ENCODE measurements at regions not wholly inside any gene's neighbourhood (a gene's known extent, or its start where the extent isn't known, plus 50 kb on each side); places are given as distances from the start of the nearest gene placed in this dataset.

DNA sequence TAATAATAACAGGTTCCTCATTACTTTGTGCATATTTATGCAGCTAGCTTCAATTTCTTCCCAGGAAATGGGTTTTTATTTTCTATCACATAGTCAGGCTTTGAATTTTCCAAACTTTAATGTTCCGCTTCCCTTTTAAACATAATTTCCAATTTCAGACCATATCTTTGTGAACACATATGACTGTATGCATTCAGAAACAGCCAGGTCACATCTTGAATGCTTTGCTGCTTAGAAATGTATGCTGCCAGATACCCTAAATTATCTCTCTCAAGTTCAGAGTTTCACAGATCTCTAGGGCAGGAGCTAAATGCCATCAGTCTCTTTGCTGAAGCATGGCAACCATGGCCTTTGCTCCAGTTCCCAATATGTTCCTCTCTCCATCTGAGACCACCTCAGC lies 2203.8 kb downstream of the LRRC4C start:
- Histone ChIP-seq H3K4me1 (ENCODE audit: control insufficient read depth, insufficient read depth, low read length) (no peaks in the 10 kb centered on the region), H3K27me3 (ENCODE audit: control insufficient read depth, insufficient read depth, low read length) (no peaks in the 10 kb centered on the region), H3K9ac (ENCODE audit: low read length) (no peak overlapping the region), H3K36me3 (ENCODE audit: control insufficient read depth, insufficient read depth, low read length) (no peaks in the 10 kb centered on the region), H3K4me3 (ENCODE audit: low read length) (no peak overlapping the region), H3K27ac (ENCODE audit: low read depth, low read length) (no peak overlapping the region)

GRCh38 chr11:39249566-39250365 lies 2209.7 kb downstream of the LRRC4C start:
- Histone ChIP-seq H3K9ac (ENCODE audit: low read length) (no peak overlapping the region), H3K4me1 (ENCODE audit: control insufficient read depth, insufficient read depth, low read length) (no peaks in the 10 kb centered on the region), H3K4me3 (ENCODE audit: low read length) (no peak overlapping the region), H3K27me3 (ENCODE audit: control insufficient read depth, insufficient read depth, low read length) (no peaks in the 10 kb centered on the region), H3K36me3 (ENCODE audit: control insufficient read depth, insufficient read depth, low read length) (no peaks in the 10 kb centered on the region), H3K27ac (ENCODE audit: low read depth, low read length) (no peak overlapping the region)

DNA sequence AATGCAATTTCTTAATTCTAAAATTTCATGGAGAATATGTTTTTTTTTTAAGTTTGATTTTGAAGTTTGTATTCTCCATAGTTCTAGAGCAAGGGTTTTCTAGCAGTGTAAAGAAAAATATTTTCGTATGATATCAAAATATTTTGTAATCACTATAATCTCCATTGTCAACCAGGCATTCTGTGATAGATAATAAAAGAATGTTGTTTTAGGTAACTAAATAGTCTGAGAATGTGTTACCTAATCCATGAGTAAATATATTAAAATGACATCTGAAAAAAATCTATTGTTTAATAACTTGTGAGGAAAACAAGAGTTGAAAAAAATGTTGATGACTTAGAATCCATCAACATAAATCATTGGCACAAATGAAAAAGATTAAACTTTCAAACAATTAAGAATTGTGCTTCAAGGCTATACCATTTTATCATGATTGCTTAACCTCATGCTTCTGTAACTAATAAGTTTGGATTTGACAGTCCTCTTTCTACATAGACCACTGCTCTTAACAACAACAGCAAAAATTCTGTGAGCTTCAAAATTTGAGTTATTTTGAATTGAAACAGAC lies 2211.8 kb downstream of the LRRC4C start:
- Histone ChIP-seq H3K4me1 (ENCODE audit: control insufficient read depth, insufficient read depth, low read length) (no peaks in the 10 kb centered on the region), H3K4me3 (ENCODE audit: low read length) (no peak overlapping the region), H3K36me3 (ENCODE audit: control insufficient read depth, insufficient read depth, low read length) (no peaks in the 10 kb centered on the region), H3K9ac (ENCODE audit: low read length) (no peak overlapping the region), H3K27ac (ENCODE audit: low read depth, low read length) (no peak overlapping the region), H3K27me3 (ENCODE audit: control insufficient read depth, insufficient read depth, low read length) (no peaks in the 10 kb centered on the region)

- Histone ChIP-seq H3K9ac (ENCODE audit: low read length) (no peak overlapping the region), H3K27me3 (ENCODE audit: control insufficient read depth, insufficient read depth, low read length) (no peaks in the 10 kb centered on the region), H3K4me1 (ENCODE audit: control insufficient read depth, insufficient read depth, low read length) (no peaks in the 10 kb centered on the region), H3K36me3 (ENCODE audit: control insufficient read depth, insufficient read depth, low read length) (no peaks in the 10 kb centered on the region), H3K4me3 (ENCODE audit: low read length) (no peak overlapping the region), H3K27ac (ENCODE audit: low read depth, low read length) (no peak overlapping the region)
Measured at GRCh38 chr11:39239553-39239952, 2219.9 kb downstream of the LRRC4C start.

- Histone ChIP-seq H3K4me3 (ENCODE audit: low read length) (no peak overlapping the region), H3K4me1 (ENCODE audit: control insufficient read depth, insufficient read depth, low read length) (no peaks in the 10 kb centered on the region), H3K27ac (ENCODE audit: low read depth, low read length) (no peak overlapping the region), H3K36me3 (ENCODE audit: control insufficient read depth, insufficient read depth, low read length) (no peaks in the 10 kb centered on the region), H3K9ac (ENCODE audit: low read length) (no peak overlapping the region), H3K27me3 (ENCODE audit: control insufficient read depth, insufficient read depth, low read length) (no peaks in the 10 kb centered on the region)
Measured at GRCh38 chr11:39236916-39237315, 2222.5 kb downstream of the LRRC4C start.

DNA sequence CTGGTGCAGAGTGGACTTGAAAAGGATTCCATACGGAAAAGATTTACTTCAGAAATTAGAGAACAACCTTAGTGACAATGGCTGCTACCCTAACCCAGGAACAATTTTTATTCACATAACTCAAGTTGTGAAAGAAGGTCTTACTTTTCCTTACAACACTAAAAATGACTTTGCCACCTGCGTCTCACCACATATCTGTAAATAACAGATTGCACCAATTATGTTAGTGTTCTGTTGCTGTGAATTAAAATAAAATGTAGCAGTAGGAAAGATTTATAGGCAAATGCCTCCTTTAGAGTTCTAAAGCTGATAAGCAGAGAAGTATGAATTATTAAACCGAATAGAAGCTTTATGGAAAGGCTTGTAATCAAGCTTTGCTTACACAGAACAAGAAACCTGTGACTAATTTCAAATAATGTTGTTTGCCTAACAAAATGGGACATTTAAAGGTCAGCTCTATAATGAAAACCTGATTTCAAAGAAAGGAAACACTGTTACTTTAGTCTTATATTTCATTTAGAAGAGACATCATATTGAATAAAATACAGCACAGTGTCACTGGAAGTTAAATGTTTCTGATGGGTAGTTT lies 2237.8 kb downstream of the LRRC4C start:
- no peak overlapping the region for H3K27ac ChIP-seq (ENCODE audit: low read depth, low read length)

GRCh38 chr11:39220501-39221230 lies 2238.8 kb downstream of the LRRC4C start:
- H3K36me3 ChIP-seq (ENCODE audit: control insufficient read depth, insufficient read depth, low read length): no peaks in the 10 kb centered on the region
- no peak overlapping the region for H3K27ac ChIP-seq (ENCODE audit: low read depth, low read length)
- H3K4me1 ChIP-seq (ENCODE audit: control insufficient read depth, insufficient read depth, low read length): no peaks in the 10 kb centered on the region
- no peak overlapping the region for H3K4me3 ChIP-seq (ENCODE audit: low read length)
- H3K9ac ChIP-seq (ENCODE audit: low read length): no peak overlapping the region
- no peaks in the 10 kb centered on the region for H3K27me3 ChIP-seq (ENCODE audit: control insufficient read depth, insufficient read depth, low read length)

More for the DNA sequence above, 2237.8 kb downstream of the LRRC4C start:
- Histone ChIP-seq H3K4me3 (ENCODE audit: low read length) (no peak overlapping the region), H3K9ac (ENCODE audit: low read length) (no peak overlapping the region), H3K36me3 (ENCODE audit: control insufficient read depth, insufficient read depth, low read length) (no peaks in the 10 kb centered on the region), H3K27me3 (ENCODE audit: control insufficient read depth, insufficient read depth, low read length) (no peaks in the 10 kb centered on the region), H3K4me1 (ENCODE audit: control insufficient read depth, insufficient read depth, low read length) (no peaks in the 10 kb centered on the region)

DNA sequence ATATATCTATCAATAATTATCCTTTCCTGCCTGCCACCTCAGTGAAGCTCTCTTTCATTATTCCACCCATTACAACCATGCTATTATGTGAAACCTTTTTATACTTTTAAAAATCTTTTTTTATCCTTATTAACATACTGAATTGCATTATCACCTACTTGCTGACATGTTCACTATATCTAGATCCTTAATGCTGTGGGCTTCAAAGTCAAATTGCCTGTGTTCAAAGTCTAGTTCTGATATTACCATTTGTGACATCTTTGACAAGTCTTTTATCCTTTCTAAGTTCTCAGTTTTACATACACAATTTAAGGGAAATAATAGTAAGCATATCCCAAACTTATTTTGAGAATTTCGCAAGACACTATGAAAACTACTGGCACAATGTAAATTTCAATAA lies 2239.4 kb downstream of the LRRC4C start:
- no peaks in the 10 kb centered on the region for H3K4me1 ChIP-seq (ENCODE audit: control insufficient read depth, insufficient read depth, low read length)
- H3K27ac ChIP-seq (ENCODE audit: low read depth, low read length): no peak overlapping the region
- no peaks in the 10 kb centered on the region for H3K36me3 ChIP-seq (ENCODE audit: control insufficient read depth, insufficient read depth, low read length)
- H3K9ac ChIP-seq (ENCODE audit: low read length): no peak overlapping the region
- no peaks in the 10 kb centered on the region for H3K27me3 ChIP-seq (ENCODE audit: control insufficient read depth, insufficient read depth, low read length)
- H3K4me3 ChIP-seq (ENCODE audit: low read length): no peak overlapping the region

GRCh38 chr11:39209981-39210380 lies 2249.5 kb downstream of the LRRC4C start:
- no peaks in the 10 kb centered on the region for H3K4me1 ChIP-seq (ENCODE audit: control insufficient read depth, insufficient read depth, low read length)
- H3K27ac ChIP-seq (ENCODE audit: low read depth, low read length): no peak overlapping the region
- H3K36me3 ChIP-seq (ENCODE audit: control insufficient read depth, insufficient read depth, low read length): no peaks in the 10 kb centered on the region
- H3K4me3 ChIP-seq (ENCODE audit: low read length): no peak overlapping the region
- no peaks in the 10 kb centered on the region for H3K27me3 ChIP-seq (ENCODE audit: control insufficient read depth, insufficient read depth, low read length)
- no peak overlapping the region for H3K9ac ChIP-seq (ENCODE audit: low read length)

GRCh38 chr11:39205236-39205995 lies 2254.0 kb downstream of the LRRC4C start:
- no peaks in the 10 kb centered on the region for H3K27me3 ChIP-seq (ENCODE audit: control insufficient read depth, insufficient read depth, low read length)
- H3K9ac ChIP-seq (ENCODE audit: low read length): no peak overlapping the region
- no peak overlapping the region for H3K27ac ChIP-seq (ENCODE audit: low read depth, low read length)
- no peaks in the 10 kb centered on the region for H3K4me1 ChIP-seq (ENCODE audit: control insufficient read depth, insufficient read depth, low read length)
- no peak overlapping the region for H3K4me3 ChIP-seq (ENCODE audit: low read length)
- H3K36me3 ChIP-seq (ENCODE audit: control insufficient read depth, insufficient read depth, low read length): no peaks in the 10 kb centered on the region

- Histone ChIP-seq H3K27ac (ENCODE audit: low read depth, low read length) (no peak overlapping the region), H3K36me3 (ENCODE audit: control insufficient read depth, insufficient read depth, low read length) (no peaks in the 10 kb centered on the region), H3K4me1 (ENCODE audit: control insufficient read depth, insufficient read depth, low read length) (no peaks in the 10 kb centered on the region), H3K4me3 (ENCODE audit: low read length) (no peak overlapping the region), H3K9ac (ENCODE audit: low read length) (no peak overlapping the region), H3K27me3 (ENCODE audit: control insufficient read depth, insufficient read depth, low read length) (no peaks in the 10 kb centered on the region)
Measured at GRCh38 chr11:39192671-39193070, 2266.8 kb downstream of the LRRC4C start.

DNA sequence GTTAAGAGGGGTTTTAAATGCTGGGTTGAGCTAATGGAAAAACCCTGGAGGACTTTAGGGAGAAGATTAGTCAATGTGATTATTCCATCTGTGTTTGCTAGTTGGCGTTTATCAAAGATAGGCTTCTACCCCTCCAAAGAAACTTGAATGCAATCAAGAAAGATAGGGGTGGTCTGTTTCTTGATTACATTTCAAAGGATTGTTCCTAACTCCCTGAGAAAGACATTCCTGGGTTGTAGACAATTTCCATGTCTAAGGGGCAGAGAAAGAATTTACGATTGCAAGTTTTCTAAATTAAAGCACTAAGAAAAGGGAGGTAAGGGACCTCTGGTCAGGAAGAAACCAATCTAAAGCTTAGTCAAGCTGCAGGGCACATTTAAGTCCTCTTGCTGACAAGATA lies 2268.7 kb downstream of the LRRC4C start:
- H3K4me3 ChIP-seq (ENCODE audit: low read length): no peak overlapping the region
- no peak overlapping the region for H3K9ac ChIP-seq (ENCODE audit: low read length)
- H3K4me1 ChIP-seq (ENCODE audit: control insufficient read depth, insufficient read depth, low read length): no peaks in the 10 kb centered on the region
- no peaks in the 10 kb centered on the region for H3K36me3 ChIP-seq (ENCODE audit: control insufficient read depth, insufficient read depth, low read length)
- H3K27me3 ChIP-seq (ENCODE audit: control insufficient read depth, insufficient read depth, low read length): no peaks in the 10 kb centered on the region
- H3K27ac ChIP-seq (ENCODE audit: low read depth, low read length): no peak overlapping the region
